BLaER1 treated with 17β-estradiol and CSF1 and Interleukin-3, amounts not matched to agents 10 nM and 100 nM (cell line): ENCODE measurements at regions not wholly inside any gene's neighbourhood (a gene's known extent, or its start where the extent isn't known, plus 50 kb on each side); places are given as distances from the start of the nearest gene placed in this dataset.

Experiments
- H3K27ac ChIP-seq, 11 experiments: shearing (Covaris generic); formaldehyde crosslinking; 2 replicates each; pipeline ENCODE4 v1.8.1; 2022
- H3K27me3 ChIP-seq, 11 experiments: shearing (Covaris generic); formaldehyde crosslinking; 2 replicates each; pipeline ENCODE4 v1.8.1; 2022
- H3K36me3 ChIP-seq, 11 experiments: shearing (Covaris generic); formaldehyde crosslinking; 2 replicates each; pipeline ENCODE4 v1.8.1; 2022
- H3K4me1 ChIP-seq, 10 experiments: shearing (Covaris generic); formaldehyde crosslinking; 2 replicates each; pipeline ENCODE4 v1.8.1; 2022
- H3K4me2 ChIP-seq, 11 experiments: shearing (Covaris generic); formaldehyde crosslinking; 2 replicates each; pipeline ENCODE4 v1.8.1; 2022
- H3K4me3 ChIP-seq, 10 experiments: shearing (Covaris generic); formaldehyde crosslinking; 2 replicates each; pipeline ENCODE4 v1.8.1; 2022
- H3K9ac ChIP-seq, 11 experiments: shearing (Covaris generic); formaldehyde crosslinking; 2 replicates each; pipeline ENCODE4 v1.8.1; 2022
- H3K9me3 ChIP-seq, 11 experiments: shearing (Covaris generic); formaldehyde crosslinking; replicated peaks in 1 of 11; 2 replicates each; pipeline ENCODE4 v1.8.1; 2022
- H4K20me1 ChIP-seq, 11 experiments: shearing (Covaris generic); formaldehyde crosslinking; 2 replicates each; pipeline ENCODE4 v1.8.1; 2022
- Cebpa-rat ChIP-seq, 11 experiments: shearing (Covaris generic); IDR thresholded peaks; 2 replicates each; pipeline ENCODE4 v1.8.1; 2022

DNA sequence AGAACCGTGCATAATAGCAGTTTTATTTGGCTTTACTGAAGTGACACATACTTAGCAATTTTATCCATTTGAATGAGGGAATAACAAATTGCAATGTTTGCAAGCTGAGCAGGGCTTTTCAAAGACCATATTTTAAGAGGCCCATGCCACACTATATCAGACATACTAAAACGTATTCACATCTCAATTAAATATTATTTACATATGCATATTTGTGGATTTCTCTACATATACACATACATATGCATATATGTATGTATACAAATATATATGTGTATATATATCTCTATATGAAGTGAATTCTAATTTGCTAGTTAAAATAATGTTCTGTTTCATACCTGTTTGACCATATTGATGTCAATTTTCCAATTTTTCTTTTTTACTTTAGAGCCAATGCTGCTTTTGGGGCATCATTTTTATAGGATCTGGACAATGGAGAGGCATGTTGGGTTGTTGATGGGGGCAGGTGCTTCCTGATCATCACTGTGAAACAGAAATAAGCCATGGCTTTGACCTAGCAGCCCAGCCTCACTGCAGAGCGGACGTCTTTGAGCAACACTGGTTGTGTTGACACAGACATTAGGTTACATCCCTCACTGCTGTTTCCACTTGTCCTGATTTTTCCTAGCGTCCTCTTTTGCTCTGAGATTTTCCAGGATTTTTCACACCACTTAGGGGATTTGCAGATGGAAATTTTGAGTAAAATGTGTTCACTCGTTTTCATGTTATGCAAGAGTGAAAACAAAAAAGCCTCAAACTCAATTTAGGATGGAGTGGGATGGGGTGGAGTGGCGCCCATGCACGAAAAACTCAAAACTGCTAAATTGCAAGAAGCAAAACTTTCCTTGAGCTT is 56.9 kb downstream of the RDH14 start:
- H3K9ac ChIP-seq = no peak overlapping the region
- no peaks in the 10 kb centered on the region for H3K27me3 ChIP-seq
- no peak overlapping the region for H3K4me3 ChIP-seq
- no peaks in the 10 kb centered on the region for H3K36me3 ChIP-seq
- H3K4me2 ChIP-seq = peak overlapping the region in 9 of 11 experiments; percentile 13 to 75 (median 47); a peak in 17 of 22 replicates
- peaks cover 7 to 41% (median 24%) of the 10 kb centered on the region in 10 experiments; a peak in 16 of 20 replicates for H3K4me1 ChIP-seq
- H3K9me3 ChIP-seq = no peaks in the 10 kb centered on the region
- no peaks in the 10 kb centered on the region for H4K20me1 ChIP-seq
- H3K27ac ChIP-seq = peak overlapping the region in 3 of 11 experiments; percentile 0 to 17 (median 13); a peak in 2 of 22 replicates
- TF ChIP-seq Cebpa-rat (IDR thresholded peaks at IDR 0.05) = 0 out of 22 replicates have a peak, but pooled peaks of 1 of the 11 experiments have one; percentile 14

- peaks cover 7 to 41% (median 24%) of the 10 kb centered on the region in 10 experiments; a peak in 16 of 20 replicates for H3K4me1 ChIP-seq
- H3K9me3 ChIP-seq = no peaks in the 10 kb centered on the region
- no peak overlapping the region for H3K4me3 ChIP-seq
- no peak overlapping the region for H3K4me2 ChIP-seq
- H3K27ac ChIP-seq = no peak overlapping the region
- no peak for TF ChIP-seq Cebpa-rat (IDR thresholded peaks at IDR 0.05)
- no peaks in the 10 kb centered on the region for H4K20me1 ChIP-seq
- no peaks in the 10 kb centered on the region for H3K27me3 ChIP-seq
- no peaks in the 10 kb centered on the region for H3K36me3 ChIP-seq
- no peak overlapping the region for H3K9ac ChIP-seq
Measured at GRCh38 chr2:18502142-18502541, 58.3 kb downstream of the RDH14 start.

DNA sequence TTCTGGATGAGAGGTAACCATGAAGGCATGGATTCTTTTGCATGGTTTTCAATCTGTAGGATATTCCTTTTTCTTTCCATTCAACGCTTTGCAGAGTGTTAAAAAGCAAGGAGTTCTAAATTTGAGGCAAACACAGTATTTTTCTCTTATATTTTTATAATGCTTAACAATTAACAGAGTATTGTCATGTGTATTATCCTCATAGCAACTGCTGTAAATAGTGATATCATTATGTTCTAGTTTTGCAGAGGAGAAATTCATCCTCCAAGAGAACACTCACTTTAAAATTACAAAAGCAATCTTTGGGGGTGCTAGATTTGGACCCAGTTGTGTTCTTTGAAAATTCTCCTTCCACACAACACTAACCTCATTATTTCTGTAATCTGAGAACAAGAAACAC is 58.7 kb downstream of the RDH14 start:
- no peaks in the 10 kb centered on the region for H3K9me3 ChIP-seq
- no peaks in the 10 kb centered on the region for H3K27me3 ChIP-seq
- H3K9ac ChIP-seq = no peak overlapping the region
- peaks cover 7 to 41% (median 24%) of the 10 kb centered on the region in 10 experiments; a peak in 16 of 20 replicates for H3K4me1 ChIP-seq
- no peak for TF ChIP-seq Cebpa-rat (IDR thresholded peaks at IDR 0.05)
- no peaks in the 10 kb centered on the region for H3K36me3 ChIP-seq
- no peaks in the 10 kb centered on the region for H4K20me1 ChIP-seq
- no peak overlapping the region for H3K4me3 ChIP-seq
- H3K4me2 ChIP-seq = peak overlapping the region in 5 of 11 experiments; percentile 2 to 39 (median 19); a peak in 5 of 22 replicates
- H3K27ac ChIP-seq = no peak overlapping the region

- Histone ChIP-seq H3K4me1 (peaks cover 7 to 41% (median 24%) of the 10 kb centered on the region in 10 experiments; a peak in 16 of 20 replicates), H3K9me3 (no peaks in the 10 kb centered on the region), H3K27me3 (no peaks in the 10 kb centered on the region), H3K36me3 (no peaks in the 10 kb centered on the region), H4K20me1 (no peaks in the 10 kb centered on the region), H3K27ac (no peak overlapping the region), H3K4me3 (no peak overlapping the region), H3K4me2 (peak overlapping the region in 7 of 11 experiments; percentile 2 to 39 (median 19); a peak in 9 of 22 replicates), H3K9ac (no peak overlapping the region)
- no peak for TF ChIP-seq Cebpa-rat (IDR thresholded peaks at IDR 0.05)
Measured at GRCh38 chr2:18501156-18501555, 59.3 kb downstream of the RDH14 start.

GRCh38 chr2:18500333-18500732 is 60.1 kb downstream of the RDH14 start:
- Histone ChIP-seq H3K27ac (no peak overlapping the region), H3K4me2 (peak overlapping the region in 4 of 11 experiments; percentile 0 to 35 (median 12); a peak in 4 of 22 replicates), H3K27me3 (no peaks in the 10 kb centered on the region), H3K4me1 (peaks cover 7 to 40% (median 22%) of the 10 kb centered on the region in 10 experiments; a peak in 15 of 20 replicates), H3K36me3 (no peaks in the 10 kb centered on the region), H3K9ac (no peak overlapping the region), H3K9me3 (0 out of 22 replicates have a peak, but pooled peaks cover 0 to 4% (median 0%) of the 10 kb centered on the region in 11 experiments), H4K20me1 (no peaks in the 10 kb centered on the region), H3K4me3 (no peak overlapping the region)
- no peak for TF ChIP-seq Cebpa-rat (IDR thresholded peaks at IDR 0.05)

GRCh38 chr2:18498531-18498930 is 61.9 kb downstream of the RDH14 start:
- no peak for TF ChIP-seq Cebpa-rat (IDR thresholded peaks at IDR 0.05)
- Histone ChIP-seq H3K9me3 (peaks cover 0 to 10% (median 0%) of the 10 kb centered on the region in 11 experiments; a peak in 5 of 22 replicates), H3K9ac (no peak overlapping the region), H3K27ac (no peak overlapping the region), H3K27me3 (no peaks in the 10 kb centered on the region), H3K4me1 (peaks cover 7 to 27% (median 16%) of the 10 kb centered on the region in 10 experiments; a peak in 14 of 20 replicates), H3K36me3 (no peaks in the 10 kb centered on the region), H4K20me1 (no peaks in the 10 kb centered on the region), H3K4me3 (no peak overlapping the region), H3K4me2 (no peak overlapping the region)

DNA sequence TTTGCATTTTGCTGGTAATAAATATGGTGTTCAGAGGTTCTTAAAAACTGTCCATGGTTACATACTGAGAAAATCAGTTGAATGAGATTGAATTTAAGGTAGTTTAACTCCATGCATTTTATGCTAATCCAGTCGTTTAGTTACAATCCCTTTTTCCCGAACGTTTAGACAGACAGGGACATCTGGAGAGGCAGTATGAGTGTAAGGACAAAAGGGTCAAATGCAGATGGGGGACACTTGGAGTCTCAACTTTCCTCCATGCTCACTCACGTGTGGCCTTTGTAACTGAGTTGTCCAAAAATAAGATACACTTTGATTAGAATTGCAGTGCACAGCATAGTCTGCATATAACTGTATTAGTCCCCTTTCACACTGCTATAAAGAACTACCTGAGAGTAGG is 63.9 kb downstream of the RDH14 start:
- no peak overlapping the region for H3K9ac ChIP-seq
- H3K4me1 ChIP-seq = peaks cover 7 to 21% (median 14%) of the 10 kb centered on the region in 10 experiments; a peak in 12 of 20 replicates
- TF ChIP-seq Cebpa-rat (IDR thresholded peaks at IDR 0.05) = no peak
- H4K20me1 ChIP-seq = no peaks in the 10 kb centered on the region
- H3K4me3 ChIP-seq = no peak overlapping the region
- no peaks in the 10 kb centered on the region for H3K27me3 ChIP-seq
- H3K36me3 ChIP-seq = no peaks in the 10 kb centered on the region
- H3K4me2 ChIP-seq = no peak overlapping the region
- peaks cover 0 to 15% (median 0%) of the 10 kb centered on the region in 11 experiments; a peak in 6 of 22 replicates for H3K9me3 ChIP-seq
- no peak overlapping the region for H3K27ac ChIP-seq

GRCh38 chr2:18495058-18495457 is 65.4 kb downstream of the RDH14 start:
- peak overlapping the region in 3 of 11 experiments; percentile 22 to 40 (median 32); a peak in 1 of 22 replicates for H3K4me2 ChIP-seq
- peaks cover 0 to 14% (median 3%) of the 10 kb centered on the region in 10 experiments; a peak in 9 of 20 replicates for H3K4me1 ChIP-seq
- no peak for TF ChIP-seq Cebpa-rat (IDR thresholded peaks at IDR 0.05)
- H3K36me3 ChIP-seq = no peaks in the 10 kb centered on the region
- no peak overlapping the region for H3K9ac ChIP-seq
- no peak overlapping the region for H3K4me3 ChIP-seq
- H3K27me3 ChIP-seq = no peaks in the 10 kb centered on the region
- no peaks in the 10 kb centered on the region for H4K20me1 ChIP-seq
- no peak overlapping the region for H3K27ac ChIP-seq
- peaks cover 0 to 15% (median 0%) of the 10 kb centered on the region in 11 experiments; a peak in 6 of 22 replicates for H3K9me3 ChIP-seq

GRCh38 chr2:18492721-18493120 is 67.7 kb downstream of the RDH14 start:
- Histone ChIP-seq H3K9ac (no peak overlapping the region), H3K4me2 (no peak overlapping the region), H4K20me1 (no peaks in the 10 kb centered on the region)

More at GRCh38 chr2:18492721-18493120, 67.7 kb downstream of the RDH14 start:
- no peak for TF ChIP-seq Cebpa-rat (IDR thresholded peaks at IDR 0.05)
- H3K27me3 ChIP-seq = no peaks in the 10 kb centered on the region
- peaks cover 0 to 15% (median 0%) of the 10 kb centered on the region in 11 experiments; a peak in 6 of 22 replicates for H3K9me3 ChIP-seq
- no peaks in the 10 kb centered on the region for H3K36me3 ChIP-seq
- H3K4me3 ChIP-seq = no peak overlapping the region
- H3K27ac ChIP-seq = no peak overlapping the region
- H3K4me1 ChIP-seq = peaks cover 0 to 14% (median 2%) of the 10 kb centered on the region in 10 experiments; a peak in 7 of 20 replicates
